H1 (cell line): ENCODE measurements at regions not wholly inside any gene's neighbourhood (a gene's known extent, or its start where the extent isn't known, plus 50 kb on each side); places are given as distances from the start of the nearest gene placed in this dataset.

ENCODE experiments used
- CTCF ChIA-PET: fragments of 300-600 bp; sonication (Branson Sonifier 250); formaldehyde crosslinking; loops from one replicate; lab custom pipeline; 2021; ENCODE audit not compliant: partially characterized antibody; lab: Charles Lee
- POLR2A ChIA-PET: fragments of 300-600 bp; sonication (Branson Sonifier 250); formaldehyde crosslinking; loops from one replicate; lab custom pipeline; 2021; ENCODE audit warnings: inconsistent platforms; ENCODE audit not compliant: partially characterized antibody; lab: Charles Lee
- DNase-seq, 2 experiments: peaks; one replicate each; pipeline versions ENCODE4 v3.0.0 to v3.0.0-alpha.2; 2010 to 2022; ENCODE audit warnings: low spot score in 2 of 2, low read depth in 1 of 2, mixed read lengths in 1 of 2
- FAIRE-seq: peaks from 2 replicates; lab custom pipeline; 2011; peaks lifted over from hg19 to GRCh38; lab: Jason Lieb, UNC
- H2AFZ ChIP-seq: 2 replicates; pipeline ENCODE4 v1.8.1; 2012; ENCODE audit warnings: low read length, inconsistent platforms
- H2AK5ac ChIP-seq: 2 replicates; pipeline ENCODE4 v1.6.1; 2013; ENCODE audit warnings: low read depth, low read length
- H2BK120ac ChIP-seq: replicated peaks from 2 replicates; pipeline ENCODE3; 2013; ENCODE audit warnings: low read depth, low read length, inconsistent platforms
- H2BK12ac ChIP-seq: 2 replicates; pipeline ENCODE4 v1.6.1; 2013; ENCODE audit warnings: low read depth, low read length
- H2BK15ac ChIP-seq: 2 replicates; pipeline ENCODE4 v1.6.1; 2013; ENCODE audit warnings: low read length
- H2BK20ac ChIP-seq: 2 replicates; pipeline ENCODE4 v1.6.1; 2013; ENCODE audit warnings: low read length
- H2BK5ac ChIP-seq: 2 replicates; pipeline ENCODE4 v1.6.1; 2013; ENCODE audit warnings: low read depth, low read length
- H3K14ac ChIP-seq: 2 replicates; pipeline ENCODE4 v1.6.1; 2013; ENCODE audit warnings: inconsistent platforms; ENCODE audit not compliant: insufficient read length
- H3K18ac ChIP-seq: 2 replicates; pipeline ENCODE4 v1.6.1; 2013; ENCODE audit warnings: low read length; ENCODE audit errors: extremely low read depth
- H3K23ac ChIP-seq: 2 replicates; pipeline ENCODE4 v1.6.1; 2013; ENCODE audit warnings: inconsistent platforms; ENCODE audit not compliant: insufficient read length
- H3K23me2 ChIP-seq: 2 replicates; pipeline ENCODE4 v1.6.1; 2013; ENCODE audit warnings: low read depth, low read length
- H3K27ac ChIP-seq: 2 replicates; pipeline ENCODE4 v1.6.1; 2011; ENCODE audit warnings: low read depth, low read length, inconsistent platforms
- H3K27me3 ChIP-seq, 4 experiments: replicated peaks in 1 of 4; 1 replicate in 1 of 4; 2 replicates in 3 of 4; pipeline versions ENCODE4 v1.6.1 to v1.8.1; 2011 to 2013; ENCODE audit warnings: low read length in 3 of 4, mild to moderate bottlenecking in 3 of 4, inconsistent platforms in 2 of 4, mixed read lengths in 2 of 4, moderate library complexity in 1 of 4; ENCODE audit not compliant: control insufficient read depth in 3 of 4, insufficient read depth in 3 of 4; ENCODE audit errors: extremely low read depth in 1 of 4
- H3K36me3 ChIP-seq, 4 experiments: 2 replicates each; pipeline versions ENCODE4 v1.6.1 to v1.8.1; 2011 to 2013; ENCODE audit warnings: mild to moderate bottlenecking in 4 of 4, low read length in 3 of 4, moderate library complexity in 2 of 4, control low read depth in 1 of 4, inconsistent platforms in 1 of 4; ENCODE audit not compliant: insufficient read depth in 4 of 4, control insufficient read depth in 2 of 4
- H3K4ac ChIP-seq: replicated peaks from 2 replicates; pipeline ENCODE3; 2013; ENCODE audit warnings: low read length, low read depth, mixed read lengths, inconsistent platforms; ENCODE audit not compliant: insufficient read length
- H3K4me1 ChIP-seq, 4 experiments: replicated peaks in 1 of 4; 1 replicate in 1 of 4; 2 replicates in 3 of 4; pipeline versions ENCODE4 v1.6.1 to v1.8.1; 2011 to 2013; ENCODE audit warnings: low read length in 3 of 4, inconsistent platforms in 2 of 4, mixed read lengths in 1 of 4; ENCODE audit not compliant: insufficient read depth in 4 of 4, control insufficient read depth in 3 of 4
- H3K4me2 ChIP-seq, 2 experiments: 2 replicates each; pipeline versions ENCODE4 v1.6.1 to v1.8.1; 2011 to 2013; ENCODE audit warnings: low read depth in 2 of 2, low read length in 2 of 2, control low read depth in 1 of 2, inconsistent platforms in 1 of 2, mild to moderate bottlenecking in 1 of 2; ENCODE audit not compliant: insufficient read depth in 1 of 2
- H3K4me3 ChIP-seq, 4 experiments: fragments of 200-600, 300-600 bp in 1 of 4; sonication (generic), shearing (Covaris generic), sonication (Bioruptor Twin) in 1 of 4; 2 replicates each; pipeline versions ENCODE4 v1.5.1 to v1.8.1; 2011 to 2016; ENCODE audit warnings: low read length in 4 of 4, low read depth in 3 of 4, control low read depth in 2 of 4, inconsistent platforms in 2 of 4, mild to moderate bottlenecking in 2 of 4, mixed read lengths in 1 of 4, moderate library complexity in 1 of 4; ENCODE audit not compliant: insufficient read depth in 2 of 4; ENCODE audit errors: extremely low read depth in 1 of 4
- H3K56ac ChIP-seq: replicated peaks from 2 replicates; pipeline ENCODE3; 2013; ENCODE audit warnings: low read depth, mild to moderate bottlenecking, mixed read lengths, low read length, inconsistent platforms; ENCODE audit not compliant: insufficient read length
- H3K79me1 ChIP-seq: 2 replicates; pipeline ENCODE4 v1.6.1; 2013; ENCODE audit warnings: low read depth, low read length, control low read depth
- H3K79me2 ChIP-seq, 2 experiments: 2 replicates each; pipeline versions ENCODE4 v1.6.1 to v1.8.1; 2012 to 2013; ENCODE audit warnings: low read length in 2 of 2, mild to moderate bottlenecking in 2 of 2, inconsistent platforms in 1 of 2; ENCODE audit not compliant: insufficient read depth in 2 of 2, control insufficient read depth in 1 of 2
- H3K9ac ChIP-seq, 4 experiments: replicated peaks in 1 of 4; 1 replicate in 1 of 4; 2 replicates in 3 of 4; pipeline versions ENCODE4 v1.6.1 to v1.8.1; 2011 to 2013; ENCODE audit warnings: low read depth in 3 of 4, low read length in 3 of 4, control low read depth in 2 of 4, mild to moderate bottlenecking in 2 of 4, moderate library complexity in 2 of 4, inconsistent platforms in 1 of 4; ENCODE audit errors: extremely low read depth in 1 of 4
- H3K9me3 ChIP-seq, 2 experiments: 2 replicates each; pipeline versions ENCODE4 v1.6.1 to v1.8.1; 2012 to 2013; ENCODE audit warnings: mild to moderate bottlenecking in 2 of 2, moderate library complexity in 2 of 2, control low read depth in 1 of 2, inconsistent platforms in 1 of 2, low read depth in 1 of 2, low read length in 1 of 2, mixed read lengths in 1 of 2; ENCODE audit not compliant: insufficient read depth in 2 of 2
- H4K20me1 ChIP-seq, 2 experiments: replicated peaks in 1 of 2; 2 replicates each; pipeline versions ENCODE3 to v1.8.1; 2011 to 2013; ENCODE audit warnings: inconsistent platforms in 2 of 2, low read length in 2 of 2, mild to moderate bottlenecking in 1 of 2; ENCODE audit not compliant: insufficient read depth in 2 of 2, control insufficient read depth in 1 of 2
- H4K5ac ChIP-seq: 2 replicates; pipeline ENCODE4 v1.6.1; 2013; ENCODE audit warnings: low read length, low read depth, mixed read lengths, inconsistent platforms; ENCODE audit not compliant: insufficient read length
- H4K8ac ChIP-seq: 2 replicates; pipeline ENCODE4 v1.8.0; 2013; ENCODE audit warnings: mild to moderate bottlenecking, moderate library complexity, low read length, inconsistent platforms; ENCODE audit not compliant: insufficient read depth; ENCODE audit errors: extremely low read depth
- H4K91ac ChIP-seq: replicated peaks from 2 replicates; pipeline ENCODE3; 2013; ENCODE audit warnings: low read length, mixed read lengths, inconsistent platforms; ENCODE audit not compliant: insufficient read length
- ASH2L ChIP-seq: fragments of 200-600, 300-600 bp; sonication (generic); IDR thresholded peaks from one replicate; pipeline ENCODE4 v1.7.1; 2017; ENCODE audit warnings: low read length
- CEBPB ChIP-seq: IDR thresholded peaks from 2 replicates; pipeline ENCODE4 v1.6.1; 2012; ENCODE audit warnings: low read depth, low read length
- GABPA ChIP-seq: IDR thresholded peaks from 2 replicates; pipeline ENCODE4 v1.6.1; 2011; ENCODE audit warnings: mild to moderate bottlenecking, low read length, moderate library complexity, borderline replicate concordance; ENCODE audit not compliant: insufficient read depth
- JUND ChIP-seq: IDR thresholded peaks from 2 replicates; pipeline ENCODE4 v1.6.1; 2011; ENCODE audit warnings: mild to moderate bottlenecking, improper control_type of control experiment, low read length
- KDM5A ChIP-seq: fragments of 200-600 bp; IDR thresholded peaks from 2 replicates; pipeline ENCODE4 v1.7.1; 2012; ENCODE audit warnings: mild to moderate bottlenecking, low read length, inconsistent platforms, mixed read lengths
- NANOG ChIP-seq: IDR thresholded peaks from 2 replicates; pipeline ENCODE4 v1.6.1; 2011; ENCODE audit warnings: low read length, low read depth, mild to moderate bottlenecking, inconsistent platforms; ENCODE audit not compliant: insufficient read depth, poor library complexity, severe bottlenecking
- POLR2AphosphoS5 ChIP-seq: IDR thresholded peaks from 2 replicates; pipeline ENCODE4 v1.6.1; 2011; ENCODE audit warnings: low read depth, low read length
- POU5F1 ChIP-seq: IDR thresholded peaks from 2 replicates; pipeline ENCODE4 v1.6.1; 2011; ENCODE audit warnings: low read depth, mild to moderate bottlenecking, low read length, moderate library complexity
- RAD21 ChIP-seq, 2 experiments: IDR thresholded peaks in 1 of 2; conservative IDR thresholded peaks in 1 of 2; 2 replicates each; pipeline ENCODE4 v1.6.1; 2011; ENCODE audit warnings: low read depth in 2 of 2, low read length in 2 of 2, improper control_type of control experiment in 1 of 2, inconsistent platforms in 1 of 2, mild to moderate bottlenecking in 1 of 2, moderate library complexity in 1 of 2
- RNF2 ChIP-seq: fragments of 200-900, 300-1000 bp; sonication (generic); IDR thresholded peaks from 2 replicates; pipeline ENCODE4 v1.7.1; 2016; ENCODE audit warnings: borderline replicate concordance, low read depth, mild to moderate bottlenecking, antibody characterized with exemption, low read length; ENCODE audit not compliant: poor library complexity, severe bottlenecking; ENCODE audit errors: missing control alignments
- SIX5 ChIP-seq: IDR thresholded peaks from 2 replicates; pipeline ENCODE4 v1.6.1; 2011; ENCODE audit warnings: mild to moderate bottlenecking, low read depth, low read length
- SRF ChIP-seq: IDR thresholded peaks from 2 replicates; pipeline ENCODE4 v1.6.1; 2011; ENCODE audit warnings: mild to moderate bottlenecking, low read depth, low read length, moderate library complexity
- USF2 ChIP-seq: IDR thresholded peaks from 2 replicates; pipeline ENCODE4 v1.6.1; 2011; ENCODE audit warnings: low read length, improper control_type of control experiment
- WGBS, 2 experiments: shearing (Covaris generic) in 1 of 2; methylation state at CpG; one replicate each; pipeline versions ENCODE4 v1.1.6 to v1.1.7; 2013 to 2015; ENCODE audit warnings: low lambda C conversion rate in 2 of 2, mixed read lengths in 2 of 2, inconsistent platforms in 1 of 2, low coverage in 1 of 2, missing lambda C conversion rate in 1 of 2; ENCODE audit not compliant: insufficient replicate concordance in 2 of 2, insufficient coverage in 1 of 2, insufficient read length in 1 of 2; ENCODE audit errors: extremely low coverage in 1 of 2, missing lambda C conversion rate in 1 of 2; 5-methylcytosine and 5-hydroxymethylcytosine counted together

- H3K27ac ChIP-seq, result no peak overlapping the region
- H4K91ac ChIP-seq, result no peak overlapping the region
- no peak overlapping the region for H3K23ac ChIP-seq
- no peak overlapping the region for H2AFZ ChIP-seq
- no peak overlapping the region for H4K5ac ChIP-seq
- POLR2A ChIA-PET, result interaction anchor here (0.8 kb wide), 1 partner anchor 66 kb away, joined by 3 read pairs; no protein-coding TSS in a partner anchor
- FAIRE-seq, result no peak
- no peak overlapping the region for H2BK12ac ChIP-seq
- TF ChIP-seq ASH2L, result no peak
- no peak for TF ChIP-seq RNF2
- no peak for TF ChIP-seq NANOG
- TF ChIP-seq GABPA, result no peak
- TF ChIP-seq JUND, result no peak
- no peak for TF ChIP-seq RAD21 (IDR thresholded peaks at IDR 0.05 in 1 of 2, conservative IDR thresholded peaks at IDR 0.05 in 1 of 2; ENCODE audit: low read depth in 2 of 2, low read length in 2 of 2)
- no peak for TF ChIP-seq KDM5A
- TF ChIP-seq POLR2AphosphoS5, result no peak
- TF ChIP-seq USF2, result no peak
- TF ChIP-seq SIX5, result no peak
- no peak for TF ChIP-seq POU5F1
- no peak for TF ChIP-seq SRF
- TF ChIP-seq CEBPB, result no peak
- H3K36me3 ChIP-seq, result no peaks in the 10 kb centered on the region
- no peak overlapping the region for H2BK15ac ChIP-seq
- no peak overlapping the region for H2BK5ac ChIP-seq
- WGBS, 2 experiments, result 79% methylated on average over 3 of the region's 3 CpGs; no CpG with 5 or more reads in 1 of the 2 experiments
- H3K14ac ChIP-seq, result no peak overlapping the region
- no peaks in the 10 kb centered on the region for H3K23me2 ChIP-seq
- H3K4me3 ChIP-seq, result no peak overlapping the region
- no peak overlapping the region for H3K4ac ChIP-seq
- H4K8ac ChIP-seq, result no peak overlapping the region
- no peaks in the 10 kb centered on the region for H4K20me1 ChIP-seq
- H2AK5ac ChIP-seq, result no peak overlapping the region
- CTCF ChIA-PET, result no interaction called here
- no peaks in the 10 kb centered on the region for H3K27me3 ChIP-seq
- no peak overlapping the region for H2BK120ac ChIP-seq
- H3K18ac ChIP-seq, result no peak overlapping the region
- H3K79me2 ChIP-seq, result no peaks in the 10 kb centered on the region
- H3K4me1 ChIP-seq, result peaks cover 0 to 8% (median 5%) of the 10 kb centered on the region in 4 experiments; a peak in 3 of 7 replicates
- no peak overlapping the region for H3K56ac ChIP-seq
- H3K9me3 ChIP-seq, result no peaks in the 10 kb centered on the region
- no peak overlapping the region for H3K4me2 ChIP-seq
- H3K9ac ChIP-seq, result no peak overlapping the region
- no peaks in the 10 kb centered on the region for H3K79me1 ChIP-seq
- H2BK20ac ChIP-seq, result no peak overlapping the region
- no peak for DNase-seq
Observed at GRCh38 chr9:115400796-115401195, 282.8 kb upstream of the TNC start.
